ENCODE measurements at regions not wholly inside any gene's neighbourhood (a gene's known extent, or its start where the extent isn't known, plus 50 kb on each side); places are given as distances from the start of the nearest gene placed in this dataset.
"Not testable (repeated sequence)": the region's sequence is repeated elsewhere in the genome, so short reads cannot be mapped to it uniquely, and the experiment has no call there.

GRCh38 chr12:31906557-31907301, 52.5 kb upstream of the RESF1 start:
- peaks cover 31% of the 10 kb centered on the region for H3K9me3 Mint-ChIP-seq
- no peak overlapping the region for H3K4me3 Mint-ChIP-seq
- H3K27me3 Mint-ChIP-seq, result no peaks in the 10 kb centered on the region
- H3K4me1 Mint-ChIP-seq, result peaks cover 30% of the 10 kb centered on the region
- peaks cover 28% of the 10 kb centered on the region for H3K36me3 Mint-ChIP-seq
- H3K27ac Mint-ChIP-seq, result peak overlapping the region; percentile 10

- Mint-ChIP-seq H3K4me1 (peaks cover 38% of the 10 kb centered on the region), H3K36me3 (peaks cover 28% of the 10 kb centered on the region), H3K4me3 (no peak overlapping the region), H3K27me3 (no peaks in the 10 kb centered on the region), H3K27ac (no peak overlapping the region), H3K9me3 (peaks cover 24% of the 10 kb centered on the region)
These were observed 56.2 kb upstream of the RESF1 start for GRCh38 chr12:31903025-31903424.

- peaks cover 16% of the 10 kb centered on the region for H3K9me3 Mint-ChIP-seq
- no peak overlapping the region for H3K27ac Mint-ChIP-seq
- H3K27me3 Mint-ChIP-seq, result no peaks in the 10 kb centered on the region
- peaks cover 22% of the 10 kb centered on the region for H3K36me3 Mint-ChIP-seq
- H3K4me1 Mint-ChIP-seq, result peaks cover 45% of the 10 kb centered on the region
- H3K4me3 Mint-ChIP-seq, result no peak overlapping the region
These were observed 58.9 kb upstream of the RESF1 start for GRCh38 chr12:31900271-31900670.

GRCh38 chr12:31899109-31899508, 60.1 kb upstream of the RESF1 start:
- Mint-ChIP-seq H3K36me3 (peaks cover 27% of the 10 kb centered on the region), H3K9me3 (peaks cover 19% of the 10 kb centered on the region), H3K4me3 (no peak overlapping the region), H3K27ac (peak overlapping the region; percentile 24), H3K4me1 (peaks cover 54% of the 10 kb centered on the region), H3K27me3 (no peaks in the 10 kb centered on the region)

GRCh38 chr12:31897781-31898503, 61.3 kb upstream of the RESF1 start:
- H3K4me3 Mint-ChIP-seq, result peak overlapping the region; percentile 54
- H3K27me3 Mint-ChIP-seq, result no peaks in the 10 kb centered on the region
- H3K36me3 Mint-ChIP-seq, result peaks cover 32% of the 10 kb centered on the region
- H3K27ac Mint-ChIP-seq, result peak overlapping the region; percentile 99
- H3K9me3 Mint-ChIP-seq, result peaks cover 19% of the 10 kb centered on the region
- H3K4me1 Mint-ChIP-seq, result peaks cover 61% of the 10 kb centered on the region

GRCh38 chr12:31897092-31897491, 62.1 kb upstream of the RESF1 start:
- Mint-ChIP-seq H3K27ac (peak overlapping the region; percentile 99), H3K4me3 (peak overlapping the region; percentile 83), H3K36me3 (peaks cover 36% of the 10 kb centered on the region), H3K9me3 (peaks cover 19% of the 10 kb centered on the region), H3K4me1 (peaks cover 69% of the 10 kb centered on the region)
- H3K27me3 Mint-ChIP-seq, result not testable (repeated sequence)

GRCh38 chr12:31896514-31897039, 62.6 kb upstream of the RESF1 start:
- peak overlapping the region; percentile 83 for H3K4me3 Mint-ChIP-seq
- peak overlapping the region; percentile 99 for H3K27ac Mint-ChIP-seq
- no peaks in the 10 kb centered on the region for H3K27me3 Mint-ChIP-seq
- peaks cover 69% of the 10 kb centered on the region for H3K4me1 Mint-ChIP-seq
- peaks cover 19% of the 10 kb centered on the region for H3K9me3 Mint-ChIP-seq
- H3K36me3 Mint-ChIP-seq, result peaks cover 36% of the 10 kb centered on the region

GRCh38 chr12:31895449-31896150, 63.6 kb upstream of the RESF1 start:
- peaks cover 36% of the 10 kb centered on the region for H3K36me3 Mint-ChIP-seq
- H3K4me1 Mint-ChIP-seq, result peaks cover 77% of the 10 kb centered on the region
- H3K4me3 Mint-ChIP-seq, result peak overlapping the region; percentile 72
- H3K27ac Mint-ChIP-seq, result peak overlapping the region; percentile 99
- peaks cover 19% of the 10 kb centered on the region for H3K9me3 Mint-ChIP-seq
- H3K27me3 Mint-ChIP-seq, result no peaks in the 10 kb centered on the region

GRCh38 chr12:31890295-31891285, 68.6 kb upstream of the RESF1 start:
- peaks cover 40% of the 10 kb centered on the region for H3K36me3 Mint-ChIP-seq
- H3K27ac Mint-ChIP-seq, result peak overlapping the region; percentile 86
- no peaks in the 10 kb centered on the region for H3K27me3 Mint-ChIP-seq
- H3K9me3 Mint-ChIP-seq, result peaks cover 26% of the 10 kb centered on the region
- peaks cover 74% of the 10 kb centered on the region for H3K4me1 Mint-ChIP-seq
- H3K4me3 Mint-ChIP-seq, result peak overlapping the region; percentile 57

- Mint-ChIP-seq H3K27me3 (no peaks in the 10 kb centered on the region), H3K4me3 (peak overlapping the region; percentile 54), H3K36me3 (peaks cover 28% of the 10 kb centered on the region), H3K4me1 (peaks cover 56% of the 10 kb centered on the region), H3K9me3 (peaks cover 25% of the 10 kb centered on the region), H3K27ac (peak overlapping the region; percentile 65)
These were observed 72.0 kb upstream of the RESF1 start for GRCh38 chr12:31887109-31887811.

- Mint-ChIP-seq H3K36me3 (peaks cover 22% of the 10 kb centered on the region), H3K9me3 (peaks cover 18% of the 10 kb centered on the region), H3K4me1 (peaks cover 50% of the 10 kb centered on the region)
- not testable (repeated sequence) for H3K27me3 Mint-ChIP-seq, H3K27ac Mint-ChIP-seq, H3K4me3 Mint-ChIP-seq
These were observed 76.5 kb upstream of the RESF1 start for GRCh38 chr12:31882682-31883081.

GRCh38 chr12:31880340-31880739, 78.9 kb upstream of the RESF1 start:
- Mint-ChIP-seq H3K9me3 (peaks cover 5% of the 10 kb centered on the region), H3K4me3 (no peak overlapping the region), H3K27me3 (no peaks in the 10 kb centered on the region), H3K4me1 (peaks cover 48% of the 10 kb centered on the region), H3K36me3 (peaks cover 11% of the 10 kb centered on the region), H3K27ac (no peak overlapping the region)

GRCh38 chr12:31877884-31878283, 81.3 kb upstream of the RESF1 start:
- Mint-ChIP-seq H3K9me3 (peaks cover 4% of the 10 kb centered on the region), H3K27me3 (no peaks in the 10 kb centered on the region), H3K36me3 (peaks cover 9% of the 10 kb centered on the region), H3K27ac (peak overlapping the region; percentile 65), H3K4me3 (no peak overlapping the region), H3K4me1 (peaks cover 58% of the 10 kb centered on the region)

All from activated naive CD4-positive, alpha-beta T cell treated with anti-CD3 and anti-CD28 coated beads, Interleukin-2, amount 50 U/mL, for 24 hours (primary cell).